BJ (cell line): ENCODE measurements at regions not wholly inside any gene's neighbourhood (a gene's known extent, or its start where the extent isn't known, plus 50 kb on each side); places are given as distances from the start of the nearest gene placed in this dataset.

Experiments used
- CTCF ChIA-PET: fragments of 350-600 bp; formaldehyde crosslinking; extraction: SDS; loops from one replicate; lab custom pipeline; 2021; ENCODE audit warnings: antibody characterized with exemption, inconsistent platforms; lab: Yijun Ruan, JAX
- POLR2A ChIA-PET: fragments of 300-600 bp; sonication (Branson Sonifier 250); formaldehyde crosslinking; extraction: SDS; loops from one replicate; lab custom pipeline; 2021; ENCODE audit warnings: antibody characterized with exemption; lab: Charles Lee
- DNase-seq: peaks from one replicate; pipeline ENCODE4 v3.0.0-alpha.2; 2011; ENCODE audit warnings: low read depth
- H3K27me3 ChIP-seq: 2 replicates; pipeline ENCODE4 v1.6.0; 2011; ENCODE audit warnings: low read length; ENCODE audit not compliant: control insufficient read depth, insufficient read depth
- H3K36me3 ChIP-seq: 2 replicates; pipeline ENCODE4 v1.5.1; 2011; ENCODE audit warnings: low read length; ENCODE audit not compliant: control insufficient read depth, insufficient read depth
- H3K4me3 ChIP-seq: 2 replicates; pipeline ENCODE4 v1.5.1; 2011; ENCODE audit warnings: low read depth, mild to moderate bottlenecking, control low read depth, low read length
- TF ChIP-seq, protein P1 (sequence below): IDR thresholded peaks from 2 replicates; pipeline ENCODE4 v1.5.1; 2011; ENCODE audit warnings: low read depth, mild to moderate bottlenecking, control low read depth, inconsistent platforms, low read length, moderate library complexity; ENCODE audit not compliant: insufficient read depth

DNA sequence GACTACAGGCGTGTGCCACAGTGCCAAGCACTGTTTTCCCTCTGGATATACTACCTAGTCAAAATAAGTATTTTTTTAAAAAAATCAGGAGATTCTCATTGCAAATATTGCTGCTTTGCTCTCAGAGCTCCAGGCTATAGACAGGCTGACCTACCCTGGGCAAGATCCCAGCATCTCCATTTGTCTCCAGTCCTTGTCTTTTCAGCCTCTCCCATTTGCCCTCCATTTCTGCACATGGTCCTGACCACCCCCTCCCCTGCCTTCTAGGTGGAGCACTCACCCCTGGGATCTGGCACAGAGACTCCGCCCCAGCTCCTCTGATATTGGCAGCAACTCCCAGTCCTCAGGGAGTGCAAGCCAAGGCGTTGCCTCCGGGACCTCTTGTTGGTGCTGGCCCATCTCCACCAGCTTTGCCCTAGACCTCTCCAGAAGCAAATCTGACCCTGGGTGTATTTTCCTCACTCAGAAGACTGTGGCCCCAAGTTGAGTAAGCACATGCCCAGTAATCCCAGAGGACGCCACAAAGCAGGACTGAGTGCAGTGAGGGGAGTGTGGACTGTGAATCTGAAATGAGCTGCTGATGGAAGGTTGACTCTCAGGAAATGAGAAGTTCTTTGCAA, 120.6 kb downstream of the MTPAP start:
- DNase-seq, result no peak
- no peaks in the 10 kb centered on the region; the same call in 1 of the 2 replicates for H3K27me3 ChIP-seq
- TF ChIP-seq, protein P1, sequence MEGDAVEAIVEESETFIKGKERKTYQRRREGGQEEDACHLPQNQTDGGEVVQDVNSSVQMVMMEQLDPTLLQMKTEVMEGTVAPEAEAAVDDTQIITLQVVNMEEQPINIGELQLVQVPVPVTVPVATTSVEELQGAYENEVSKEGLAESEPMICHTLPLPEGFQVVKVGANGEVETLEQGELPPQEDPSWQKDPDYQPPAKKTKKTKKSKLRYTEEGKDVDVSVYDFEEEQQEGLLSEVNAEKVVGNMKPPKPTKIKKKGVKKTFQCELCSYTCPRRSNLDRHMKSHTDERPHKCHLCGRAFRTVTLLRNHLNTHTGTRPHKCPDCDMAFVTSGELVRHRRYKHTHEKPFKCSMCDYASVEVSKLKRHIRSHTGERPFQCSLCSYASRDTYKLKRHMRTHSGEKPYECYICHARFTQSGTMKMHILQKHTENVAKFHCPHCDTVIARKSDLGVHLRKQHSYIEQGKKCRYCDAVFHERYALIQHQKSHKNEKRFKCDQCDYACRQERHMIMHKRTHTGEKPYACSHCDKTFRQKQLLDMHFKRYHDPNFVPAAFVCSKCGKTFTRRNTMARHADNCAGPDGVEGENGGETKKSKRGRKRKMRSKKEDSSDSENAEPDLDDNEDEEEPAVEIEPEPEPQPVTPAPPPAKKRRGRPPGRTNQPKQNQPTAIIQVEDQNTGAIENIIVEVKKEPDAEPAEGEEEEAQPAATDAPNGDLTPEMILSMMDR, result no peak
- POLR2A ChIA-PET, result no interaction called here
- H3K4me3 ChIP-seq, result no peak overlapping the region
- CTCF ChIA-PET, result interaction anchor here (0.6 to 2.4 kb wide), 2 partner anchors 13 to 286 kb away, joined by 4 to 11 read pairs; no protein-coding TSS in a partner anchor
- H3K36me3 ChIP-seq, result no peaks in the 10 kb centered on the region

DNA sequence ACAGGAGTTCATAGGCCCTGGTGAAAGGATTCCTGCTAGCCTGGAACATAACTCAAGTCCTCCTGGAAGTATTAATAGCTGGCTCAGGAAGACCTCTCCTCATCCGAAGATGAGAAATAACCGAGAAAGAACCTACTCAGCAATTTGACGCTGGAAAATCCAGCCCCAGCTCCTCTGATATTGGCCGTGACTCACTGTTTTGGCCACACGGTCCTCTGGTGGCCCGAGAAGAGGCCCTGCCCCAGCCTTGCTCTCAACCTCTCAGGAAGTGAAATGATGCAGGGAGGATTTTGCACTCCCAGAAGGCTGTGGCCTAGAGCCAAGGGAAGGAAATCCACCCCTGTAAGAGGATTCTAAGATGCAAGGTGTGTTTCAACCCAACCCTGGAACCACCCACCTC, 121.6 kb downstream of the MTPAP start:
- TF ChIP-seq, protein P1, result no peak
- ChIA-PET POLR2A (no interaction called here), CTCF (interaction anchor here (0.6 to 2.4 kb wide), 3 partner anchors 11 to 14 kb away, joined by 3 to 11 read pairs (median 3); no protein-coding TSS in a partner anchor)

DNA sequence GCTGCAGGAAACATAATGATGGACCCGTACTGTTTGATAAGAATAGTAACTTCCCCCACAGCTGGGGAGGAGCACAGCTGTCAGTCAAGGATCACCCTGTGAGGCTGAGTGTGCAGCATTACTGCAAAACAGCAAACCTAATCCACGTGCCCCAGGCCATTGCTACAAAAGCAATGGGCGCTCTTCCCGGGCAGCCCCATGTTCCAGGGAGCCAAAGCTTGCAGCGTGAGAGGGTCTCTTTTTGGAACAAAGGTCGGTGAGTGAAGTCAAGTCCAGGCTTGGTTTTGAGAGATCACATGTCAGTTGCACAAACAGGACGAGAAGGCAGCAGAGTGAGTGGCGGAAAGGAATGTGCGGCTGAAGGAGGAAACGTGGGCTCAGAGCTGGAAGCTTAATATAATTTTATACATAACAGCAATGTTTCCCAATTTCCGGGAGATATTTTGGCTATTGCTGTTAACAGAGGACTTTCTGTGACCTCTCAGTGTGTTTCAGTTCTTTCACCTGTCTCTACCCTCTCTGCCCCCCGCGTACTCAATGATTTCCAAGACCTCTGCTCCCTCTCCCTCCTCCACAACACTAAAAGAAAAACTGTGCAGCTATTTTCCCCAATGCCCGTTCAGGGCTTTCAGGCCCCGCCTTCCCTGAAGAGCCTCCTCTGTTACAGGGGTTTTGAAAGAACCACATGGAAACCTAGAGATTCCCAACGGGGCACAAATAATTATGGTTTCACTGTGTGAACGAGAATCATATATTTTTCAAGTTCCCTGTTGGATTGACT, 128.9 kb downstream of the MTPAP start:
- TF ChIP-seq, protein P1, result no peak
- no peak for DNase-seq
- ChIA-PET POLR2A (no interaction called here), CTCF (interaction anchor here (2.0 kb wide), 1 partner anchor 10 kb away, joined by 8 read pairs; no protein-coding TSS in a partner anchor)
- Histone ChIP-seq H3K36me3 (no peaks in the 10 kb centered on the region), H3K27me3 (no peaks in the 10 kb centered on the region), H3K4me3 (no peak overlapping the region)

More for the DNA sequence above, 121.6 kb downstream of the MTPAP start:
- H3K4me3 ChIP-seq, result no peak overlapping the region
- no peaks in the 10 kb centered on the region for H3K36me3 ChIP-seq
- DNase-seq, result no peak
- no peaks in the 10 kb centered on the region; the same call in 1 of the 2 replicates for H3K27me3 ChIP-seq

DNA sequence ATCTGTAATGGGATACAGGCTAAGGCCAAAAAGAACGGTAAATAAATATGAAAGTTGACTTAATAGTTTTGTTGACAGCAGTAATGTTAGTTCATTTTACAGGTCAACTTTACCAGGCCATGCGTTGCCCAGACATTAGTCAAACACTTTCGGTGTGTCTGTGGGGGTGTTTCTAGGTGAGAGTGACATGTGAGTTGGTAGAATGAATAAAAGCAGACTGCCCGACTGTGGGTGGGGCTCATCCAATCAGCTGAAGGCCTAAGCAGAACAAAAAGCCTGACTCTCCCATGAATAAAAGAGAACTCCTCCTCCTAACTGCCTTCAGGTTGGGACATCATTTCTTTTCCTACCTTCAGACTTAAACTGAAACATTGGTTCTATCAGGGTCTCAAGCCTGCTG, 132.3 kb downstream of the MTPAP start:
- no peak for DNase-seq
- no peaks in the 10 kb centered on the region for H3K36me3 ChIP-seq
- CTCF ChIA-PET, result interaction anchor here (0.8 kb wide), 1 partner anchor 24 kb away, joined by 3 read pairs; no protein-coding TSS in a partner anchor
- TF ChIP-seq, protein P1, result no peak
- no peak overlapping the region for H3K4me3 ChIP-seq
- POLR2A ChIA-PET, result no interaction called here
- H3K27me3 ChIP-seq, result no peaks in the 10 kb centered on the region; the same call in 1 of the 2 replicates

DNA sequence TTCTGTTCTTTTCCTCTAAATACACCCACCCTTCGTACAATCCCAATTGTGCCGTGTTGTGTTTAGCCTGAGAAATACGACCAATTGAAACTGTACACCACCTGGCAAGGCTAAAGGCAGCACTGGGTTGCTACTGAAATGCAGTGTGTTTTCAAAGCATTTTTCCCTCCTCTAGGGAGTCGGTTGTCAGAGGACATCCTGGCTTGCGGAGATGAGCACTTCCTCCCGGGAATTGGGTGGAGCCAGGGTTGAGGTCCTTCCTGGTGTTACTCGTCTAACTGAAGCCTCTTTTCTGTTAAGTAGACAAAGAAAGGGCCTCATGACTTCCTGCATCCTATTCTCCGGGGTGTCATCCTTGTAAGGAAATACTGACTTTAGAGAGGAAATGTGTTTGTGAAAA, 133.5 kb downstream of the MTPAP start:
- Histone ChIP-seq H3K36me3 (no peaks in the 10 kb centered on the region), H3K27me3 (no peaks in the 10 kb centered on the region; the same call in 1 of the 2 replicates), H3K4me3 (no peak overlapping the region)
- TF ChIP-seq, protein P1, result no peak
- ChIA-PET POLR2A (interaction anchor here (0.6 kb wide), 1 partner anchor 25 kb away, joined by 3 read pairs; no protein-coding TSS in a partner anchor), CTCF (interaction anchor here (1.0 kb wide), 1 partner anchor 10 kb away, joined by 3 read pairs; no protein-coding TSS in a partner anchor)
- no peak for DNase-seq
